HAP-1 (cell line): ENCODE measurements at regions not wholly inside any gene's neighbourhood (a gene's known extent, or its start where the extent isn't known, plus 50 kb on each side); places are given as distances from the start of the nearest gene placed in this dataset.

Experiments used
- DNase-seq, 2 experiments: peaks; one replicate each; pipeline ENCODE4 v3.0.0-alpha.2; 2016 to 2020; ENCODE audit warnings: low spot score in 2 of 2
- H3K27me3 ChIP-seq: fragments of 250-450 bp; sonication (Bioruptor Pico); 2 replicates; pipeline ENCODE4 v1.5.1; 2020; ENCODE audit warnings: low read depth, mild to moderate bottlenecking, moderate library complexity
- H3K36me3 ChIP-seq: fragments of 250-450 bp; sonication (Bioruptor Pico); replicated peaks from 2 replicates; pipeline ENCODE4 v1.5.1; 2020; ENCODE audit warnings: mild to moderate bottlenecking
- H3K4me1 ChIP-seq: fragments of 250-450 bp; sonication (Bioruptor Pico); 2 replicates; pipeline ENCODE4 v1.5.1; 2020; ENCODE audit warnings: mild to moderate bottlenecking
- H3K4me3 ChIP-seq: fragments of 250-450 bp; sonication (Bioruptor Pico); 2 replicates; pipeline ENCODE4 v1.5.1; 2020; ENCODE audit warnings: mild to moderate bottlenecking, moderate library complexity
- H3K9me3 ChIP-seq: fragments of 250-450 bp; sonication (Bioruptor Pico); 2 replicates; pipeline ENCODE4 v1.5.1; 2020; ENCODE audit warnings: mild to moderate bottlenecking, moderate library complexity
- in situ Hi-C: fragments of 300-500 bp; cut with MboI; formaldehyde crosslinking; loops from 3 replicates; pipeline ENCODE4 v1.14.3; 2020; ENCODE audit warnings: low sequenced_read_pairs, inconsistent platforms, mixed read lengths

DNA sequence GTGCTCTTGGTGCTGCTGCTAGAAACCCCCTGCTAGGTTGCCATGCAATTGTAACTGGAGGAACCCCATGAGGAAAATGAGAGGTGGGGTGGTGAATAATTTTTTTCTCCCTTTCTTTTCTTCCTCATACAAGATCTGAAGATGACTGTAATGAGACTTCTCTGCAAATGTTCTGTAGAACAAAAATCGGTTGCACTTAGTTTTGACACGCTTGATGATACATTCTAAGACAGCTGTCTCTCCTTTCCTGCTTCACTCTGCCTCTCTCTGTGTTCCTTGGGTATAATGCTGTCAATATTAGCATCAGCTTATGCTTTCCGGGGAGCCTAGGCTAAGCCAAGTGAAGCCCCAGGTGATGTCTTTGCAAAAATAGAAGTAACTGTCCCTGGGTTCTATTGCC is 721.5 kb downstream of the POM121L12 start:
- H3K4me3 ChIP-seq = no peak overlapping the region
- no peaks in the 10 kb centered on the region for H3K9me3 ChIP-seq
- H3K4me1 ChIP-seq = no peaks in the 10 kb centered on the region
- no peaks in the 10 kb centered on the region for H3K36me3 ChIP-seq
- no peaks in the 10 kb centered on the region for H3K27me3 ChIP-seq
- in situ Hi-C loops = no loop called here
- no peak for DNase-seq

DNA sequence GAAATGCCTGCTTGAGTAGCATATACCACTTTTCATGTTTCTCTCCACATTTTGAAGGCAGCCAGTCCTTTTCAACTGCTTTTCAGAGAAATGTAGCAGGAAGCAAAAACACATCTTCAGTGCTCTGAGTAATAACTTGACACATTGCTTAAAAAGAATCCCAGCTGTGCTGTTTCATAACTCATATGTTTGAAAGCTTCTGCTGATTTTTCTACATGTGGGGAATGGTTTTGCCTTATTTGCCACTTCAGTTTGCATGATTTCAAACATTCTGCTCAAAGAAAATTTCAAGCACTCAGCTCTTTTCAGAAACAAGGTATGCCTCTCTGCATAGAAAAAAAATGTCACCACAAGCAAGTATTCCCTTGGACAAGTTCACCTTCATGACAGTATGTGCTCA is 732.8 kb downstream of the POM121L12 start:
- Histone ChIP-seq H3K9me3 (no peaks in the 10 kb centered on the region), H3K27me3 (no peaks in the 10 kb centered on the region), H3K4me1 (no peaks in the 10 kb centered on the region), H3K36me3 (no peaks in the 10 kb centered on the region), H3K4me3 (no peak overlapping the region)
- DNase-seq = no peak
- in situ Hi-C loops = no loop called here

DNA sequence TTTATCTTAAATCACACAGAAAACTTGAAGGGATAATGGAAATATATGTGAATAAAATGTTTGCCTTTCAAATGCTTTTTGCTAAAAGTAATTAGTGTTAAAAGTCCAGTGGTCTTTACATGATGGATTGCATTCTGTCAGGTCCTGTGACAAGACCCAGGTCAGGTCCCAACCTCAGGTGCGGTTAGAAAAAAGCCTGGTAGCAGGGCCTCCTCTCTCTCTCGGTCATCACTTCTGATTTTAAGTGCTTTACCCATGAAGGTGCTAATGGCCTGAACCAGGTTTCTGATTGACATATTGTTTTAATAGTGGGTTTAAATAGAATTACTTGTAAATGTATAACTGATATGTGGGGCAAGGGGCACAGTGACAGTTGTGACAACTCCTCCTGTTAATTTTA is 736.3 kb downstream of the POM121L12 start:
- no peaks in the 10 kb centered on the region for H3K36me3 ChIP-seq
- H3K9me3 ChIP-seq = no peaks in the 10 kb centered on the region
- no peak for DNase-seq
- no peaks in the 10 kb centered on the region for H3K27me3 ChIP-seq
- in situ Hi-C loops = no loop called here
- H3K4me1 ChIP-seq = no peaks in the 10 kb centered on the region
- no peak overlapping the region for H3K4me3 ChIP-seq

DNA sequence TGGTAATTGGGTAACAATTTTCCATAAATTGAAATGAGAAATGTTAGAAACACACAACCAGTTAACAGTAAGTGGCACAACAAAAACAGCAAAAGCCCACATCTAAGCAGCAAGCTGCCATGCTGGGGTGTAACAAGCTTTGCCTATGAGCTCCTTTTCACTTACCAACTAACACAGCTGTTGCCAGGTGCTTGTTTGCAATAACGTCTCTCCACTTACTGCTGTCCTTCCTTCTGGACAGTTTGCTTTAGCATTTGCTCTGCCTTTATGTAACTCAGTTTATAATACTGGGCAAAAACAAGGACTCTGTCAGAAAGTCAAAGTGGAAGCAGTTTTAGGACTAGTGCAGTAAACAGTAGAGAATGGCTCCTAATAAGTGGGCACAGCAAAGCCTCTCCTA is 740.9 kb downstream of the POM121L12 start:
- H3K4me1 ChIP-seq = no peaks in the 10 kb centered on the region
- no peak overlapping the region for H3K4me3 ChIP-seq
- H3K27me3 ChIP-seq = no peaks in the 10 kb centered on the region
- no peaks in the 10 kb centered on the region for H3K36me3 ChIP-seq
- no peaks in the 10 kb centered on the region for H3K9me3 ChIP-seq
- in situ Hi-C loops = no loop called here
- DNase-seq = no peak

DNA sequence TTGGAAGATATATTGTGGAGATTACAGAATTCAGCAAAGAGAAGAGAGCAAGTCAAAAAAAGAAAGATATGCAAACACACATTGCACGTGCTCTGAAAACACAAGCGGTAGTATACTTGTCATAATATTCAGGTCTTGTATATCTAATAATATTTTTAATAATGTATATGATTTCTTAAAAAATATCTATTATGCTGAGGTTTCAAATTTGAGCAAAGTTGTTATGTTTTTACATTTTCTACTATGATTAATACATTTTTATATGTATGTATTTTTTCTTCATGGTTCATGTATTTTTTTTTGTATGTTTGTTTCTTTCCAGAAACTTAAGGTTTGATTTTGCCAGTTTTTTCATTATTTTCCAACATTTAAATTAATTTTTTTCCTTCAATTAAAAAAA is 752.4 kb upstream of the VSTM2A start:
- H3K4me1 ChIP-seq = no peaks in the 10 kb centered on the region
- in situ Hi-C loops = no loop called here

DNA sequence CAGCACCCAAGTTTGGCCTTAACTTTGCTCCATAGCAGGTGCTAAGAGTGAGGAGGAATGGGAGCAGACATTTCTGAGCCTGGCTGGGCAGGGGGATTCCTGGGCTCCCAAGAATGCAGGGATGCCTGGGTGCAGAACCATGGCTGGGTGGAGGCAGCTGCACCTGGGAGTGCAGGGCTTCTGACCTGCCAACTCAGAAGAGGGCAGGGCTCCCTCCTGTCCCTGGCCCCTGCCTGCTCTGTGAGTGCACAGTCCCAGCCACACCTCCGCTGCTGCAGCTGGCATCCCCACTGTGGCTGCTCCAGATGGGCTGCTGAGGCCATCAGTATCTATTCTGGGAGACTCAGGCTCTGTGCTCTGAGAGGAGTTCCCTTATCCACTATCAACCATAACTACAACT is 747.4 kb upstream of the VSTM2A start:
- no peaks in the 10 kb centered on the region for H3K27me3 ChIP-seq
- no peaks in the 10 kb centered on the region for H3K36me3 ChIP-seq
- peaks cover 4% of the 10 kb centered on the region for H3K9me3 ChIP-seq
- no peak for DNase-seq
- H3K4me1 ChIP-seq = no peaks in the 10 kb centered on the region
- in situ Hi-C loops = no loop called here
- no peak overlapping the region for H3K4me3 ChIP-seq

More for the DNA sequence above, 752.4 kb upstream of the VSTM2A start:
- Histone ChIP-seq H3K36me3 (no peaks in the 10 kb centered on the region), H3K4me3 (no peak overlapping the region), H3K9me3 (peaks cover 4% of the 10 kb centered on the region; the same call in 1 of the 2 replicates), H3K27me3 (no peaks in the 10 kb centered on the region)
- no peak for DNase-seq

DNA sequence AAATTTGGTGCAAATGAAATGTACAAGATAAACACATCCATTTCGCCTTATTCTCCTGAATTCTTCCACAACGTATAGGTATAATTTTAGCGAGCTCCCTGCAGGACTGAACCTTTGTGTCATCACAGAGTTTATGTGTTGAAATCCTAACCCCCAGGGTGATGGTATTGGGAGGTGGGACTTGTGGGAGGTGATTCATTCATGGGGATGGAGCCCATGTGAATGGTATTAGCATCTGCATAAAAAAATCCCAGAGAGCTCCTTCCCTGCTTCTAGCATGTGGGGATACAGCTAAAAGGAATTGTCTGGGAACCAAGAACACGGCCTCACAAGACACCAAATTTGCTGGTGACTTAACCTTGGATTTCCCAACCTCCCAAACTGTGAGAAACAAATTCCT is 741.4 kb upstream of the VSTM2A start:
- in situ Hi-C loops = no loop called here
- DNase-seq = no peak
- H3K36me3 ChIP-seq = no peaks in the 10 kb centered on the region
- H3K4me3 ChIP-seq = no peak overlapping the region
- H3K9me3 ChIP-seq = no peaks in the 10 kb centered on the region
- H3K27me3 ChIP-seq = no peaks in the 10 kb centered on the region
- H3K4me1 ChIP-seq = no peaks in the 10 kb centered on the region

DNA sequence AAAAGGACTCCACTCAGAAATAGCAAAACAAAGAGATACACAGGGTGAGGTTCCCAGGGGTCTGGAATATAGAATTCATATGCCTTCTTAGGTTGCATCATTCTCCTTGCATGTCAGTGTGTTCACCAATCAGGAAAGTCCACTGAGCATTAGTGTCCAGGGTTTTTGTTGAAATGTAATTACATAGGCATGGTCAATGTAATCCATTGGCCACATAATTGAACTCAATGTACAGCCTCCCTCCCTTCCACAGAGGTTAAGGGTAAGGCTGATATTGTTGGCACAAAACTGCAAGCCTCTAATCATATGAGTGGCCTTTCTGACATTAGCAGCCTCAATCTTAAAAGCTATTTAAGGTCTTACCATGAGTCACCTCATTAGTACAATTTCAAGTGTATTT is 736.1 kb upstream of the VSTM2A start:
- in situ Hi-C loops = no loop called here
- H3K4me1 ChIP-seq = no peaks in the 10 kb centered on the region
- no peak for DNase-seq
- H3K4me3 ChIP-seq = no peak overlapping the region
- H3K27me3 ChIP-seq = no peaks in the 10 kb centered on the region
- H3K36me3 ChIP-seq = no peaks in the 10 kb centered on the region
- H3K9me3 ChIP-seq = no peaks in the 10 kb centered on the region

DNA sequence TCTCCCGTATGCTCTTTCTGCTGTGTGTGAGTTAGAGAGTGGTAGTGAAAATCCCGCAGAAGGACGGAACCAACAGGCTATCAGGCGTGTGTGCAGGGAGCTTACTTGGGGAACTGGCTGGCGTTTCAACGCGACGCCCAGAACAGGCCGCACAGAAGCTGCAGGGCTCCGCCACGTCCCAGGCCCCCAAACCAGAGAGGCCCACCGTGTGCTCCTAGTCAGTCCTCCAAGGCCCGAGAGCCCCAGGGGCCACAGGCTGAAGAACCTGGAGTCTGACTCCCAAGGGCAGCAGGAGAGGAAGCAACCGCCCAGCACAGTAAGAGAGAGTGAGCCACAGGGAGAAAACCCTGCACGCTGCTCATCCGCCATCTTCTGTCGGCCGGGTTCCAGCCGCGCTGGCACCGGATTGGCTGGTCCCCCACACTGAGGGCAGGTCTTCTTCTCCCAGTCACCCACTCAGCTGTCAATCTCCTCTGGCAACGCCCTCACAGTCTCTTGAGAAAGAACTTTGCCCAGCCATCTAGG is 730.6 kb upstream of the VSTM2A start:
- DNase-seq = no peak
- Histone ChIP-seq H3K9me3 (no peaks in the 10 kb centered on the region), H3K4me3 (no peak overlapping the region), H3K27me3 (no peaks in the 10 kb centered on the region), H3K36me3 (no peaks in the 10 kb centered on the region), H3K4me1 (no peaks in the 10 kb centered on the region)
- in situ Hi-C loops = no loop called here

DNA sequence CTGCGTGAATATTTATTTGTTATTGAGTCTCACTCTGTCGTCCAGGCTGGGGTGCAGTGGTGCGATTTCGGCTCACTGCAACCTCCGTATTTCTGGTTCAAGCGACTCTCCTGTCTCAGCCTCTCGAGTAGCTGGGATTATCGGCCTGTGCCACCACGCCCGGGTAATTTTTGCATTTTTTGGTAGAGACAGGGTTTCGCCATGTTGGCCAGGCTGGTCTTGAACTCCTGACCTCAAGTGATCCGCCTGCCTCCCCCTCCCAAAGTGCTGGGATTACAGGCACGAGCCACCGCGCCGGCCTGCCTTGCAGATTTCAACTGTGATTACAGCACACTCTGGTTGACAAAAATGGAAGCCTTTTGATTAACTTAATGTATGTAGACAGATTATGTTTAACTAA is 730.0 kb upstream of the VSTM2A start:
- Histone ChIP-seq H3K4me3 (no peak overlapping the region), H3K9me3 (no peaks in the 10 kb centered on the region), H3K4me1 (no peaks in the 10 kb centered on the region), H3K36me3 (no peaks in the 10 kb centered on the region), H3K27me3 (no peaks in the 10 kb centered on the region)
- no peak for DNase-seq
- in situ Hi-C loops = no loop called here

DNA sequence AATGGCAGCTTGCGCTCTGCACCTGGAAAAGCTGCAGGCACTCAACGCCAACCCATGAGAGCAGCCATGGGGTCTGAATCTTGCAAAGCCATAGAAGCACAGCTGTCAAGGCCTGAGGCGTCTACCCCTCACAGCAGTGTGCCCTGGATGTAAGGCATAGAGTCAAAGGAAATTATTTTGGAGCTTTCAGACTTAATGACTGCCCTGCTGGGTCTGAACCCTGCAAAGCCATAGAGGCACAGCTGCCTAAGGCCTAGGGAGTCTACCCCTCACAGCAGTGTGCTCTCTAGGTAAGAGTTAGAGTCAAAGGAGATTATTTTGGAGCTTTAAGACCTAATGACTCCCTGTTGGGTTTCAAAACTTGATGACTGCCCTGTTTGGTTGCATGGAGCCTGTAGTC is 706.9 kb upstream of the VSTM2A start:
- H3K9me3 ChIP-seq = peaks cover 2% of the 10 kb centered on the region; the same call in 1 of the 2 replicates
- no peaks in the 10 kb centered on the region for H3K27me3 ChIP-seq

DNA sequence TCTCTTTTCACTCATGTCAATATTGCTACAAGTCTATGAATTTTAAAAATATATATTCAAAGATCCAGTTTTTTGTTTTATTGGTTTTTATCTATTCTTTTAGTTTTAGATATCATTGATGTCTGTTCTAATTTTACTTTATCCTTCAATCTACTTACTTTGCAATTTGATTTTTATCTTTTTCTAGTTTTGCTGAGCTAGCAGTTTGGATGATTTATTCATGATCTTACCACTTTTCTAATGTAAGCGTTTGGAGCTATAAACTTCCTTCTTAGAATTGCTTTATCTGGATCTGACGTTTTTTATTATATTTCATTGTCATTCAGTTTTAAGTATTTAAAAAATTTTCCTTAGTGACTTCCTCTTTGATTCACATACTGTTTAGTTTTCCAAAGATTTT is 664.5 kb upstream of the VSTM2A start:
- no peak for DNase-seq
- Histone ChIP-seq H3K4me3 (no peak overlapping the region), H3K9me3 (no peaks in the 10 kb centered on the region), H3K36me3 (no peaks in the 10 kb centered on the region), H3K4me1 (no peaks in the 10 kb centered on the region), H3K27me3 (no peaks in the 10 kb centered on the region)
- in situ Hi-C loops = no loop called here

More for the DNA sequence above, 706.9 kb upstream of the VSTM2A start:
- in situ Hi-C loops = no loop called here
- Histone ChIP-seq H3K4me3 (no peak overlapping the region), H3K36me3 (no peaks in the 10 kb centered on the region), H3K4me1 (no peaks in the 10 kb centered on the region)
- DNase-seq = no peak

DNA sequence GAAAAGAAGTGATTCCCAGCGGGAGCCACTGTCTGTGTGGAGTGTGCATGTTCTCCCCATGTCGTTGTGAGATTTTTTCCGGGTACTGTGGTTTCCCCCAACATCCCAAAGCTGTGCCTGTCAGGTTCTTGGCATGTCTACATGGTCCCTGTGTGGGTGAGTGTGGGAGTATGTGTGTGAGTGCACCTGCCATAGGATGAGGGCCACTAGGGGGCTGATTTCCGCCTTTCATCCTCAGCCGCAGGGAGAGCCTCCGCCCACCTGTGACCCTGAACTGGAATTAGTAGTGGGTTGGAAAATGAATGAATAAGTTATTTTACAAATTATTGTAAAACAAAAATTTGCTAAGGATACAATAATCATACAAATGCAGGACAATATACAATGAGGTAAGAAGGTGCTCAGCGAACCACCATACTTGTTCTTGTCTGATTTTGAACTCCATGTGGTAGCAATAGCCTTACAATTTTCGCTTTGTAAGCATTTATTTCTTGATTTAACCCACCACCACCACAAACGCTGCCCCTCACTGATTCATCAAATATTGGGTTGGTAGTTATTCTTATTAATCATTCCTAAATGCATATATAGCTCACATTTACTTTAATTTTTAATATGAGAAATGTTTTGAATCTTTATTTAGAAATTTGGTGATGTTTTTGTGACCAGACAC is 641.2 kb upstream of the VSTM2A start:
- Histone ChIP-seq H3K4me1 (no peaks in the 10 kb centered on the region), H3K9me3 (no peaks in the 10 kb centered on the region; the same call in 1 of the 2 replicates), H3K36me3 (no peaks in the 10 kb centered on the region), H3K27me3 (no peaks in the 10 kb centered on the region), H3K4me3 (no peak overlapping the region)
- DNase-seq = no peak
- in situ Hi-C loops = no loop called here

DNA sequence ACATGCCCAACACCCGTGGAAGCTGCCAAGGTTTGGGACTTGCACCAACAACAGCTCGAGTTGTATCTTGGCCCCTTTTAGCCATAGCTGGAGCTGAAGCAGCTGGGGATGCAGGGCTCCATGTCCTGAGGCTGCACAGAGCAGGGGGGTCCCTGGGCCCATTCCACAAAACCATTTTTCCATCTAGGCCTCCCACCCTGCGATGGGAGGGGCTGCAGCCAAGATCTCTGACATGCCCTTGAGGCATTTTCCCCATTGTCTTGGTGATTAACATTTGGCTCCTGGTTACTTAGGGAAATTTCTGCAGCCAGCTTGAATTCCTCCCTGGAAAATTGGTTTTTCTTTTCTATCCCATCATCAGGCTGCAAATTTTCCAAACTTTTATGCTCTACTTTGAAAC is 637.8 kb upstream of the VSTM2A start:
- DNase-seq = no peak
- Histone ChIP-seq H3K9me3 (no peaks in the 10 kb centered on the region), H3K4me1 (no peaks in the 10 kb centered on the region), H3K36me3 (no peaks in the 10 kb centered on the region), H3K4me3 (no peak overlapping the region), H3K27me3 (no peaks in the 10 kb centered on the region)
- in situ Hi-C loops = no loop called here

DNA sequence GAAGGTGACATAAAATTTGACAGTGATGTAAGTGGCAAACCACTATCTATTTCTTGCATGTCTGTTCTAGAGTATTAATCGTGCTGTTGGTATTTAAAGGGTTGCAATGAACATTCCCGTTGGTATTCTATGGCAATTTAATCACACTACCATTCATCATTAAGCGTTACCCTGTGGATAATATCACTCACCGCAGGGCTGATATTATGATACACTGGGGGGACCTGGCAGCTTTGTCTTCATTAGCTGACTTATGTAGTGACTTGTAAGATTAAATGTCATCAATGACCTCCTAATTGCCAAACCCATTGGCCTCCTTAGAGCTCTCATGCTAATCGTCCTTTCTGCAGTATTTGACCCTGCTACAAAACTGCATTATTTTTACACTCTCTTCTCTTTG is 624.5 kb upstream of the VSTM2A start:
- in situ Hi-C loops = no loop called here
- Histone ChIP-seq H3K27me3 (no peaks in the 10 kb centered on the region), H3K9me3 (no peaks in the 10 kb centered on the region), H3K4me1 (no peaks in the 10 kb centered on the region), H3K36me3 (no peaks in the 10 kb centered on the region), H3K4me3 (no peak overlapping the region)
- DNase-seq = no peak
